NOMO-1 (cell line): ENCODE measurements at regions not wholly inside any gene's neighbourhood (a gene's known extent, or its start where the extent isn't known, plus 50 kb on each side); places are given as distances from the start of the nearest gene placed in this dataset.

ENCODE experiments used
- DNase-seq, 2 experiments: peaks; one replicate each; lab custom pipeline; 2025; ENCODE audit not compliant: unreplicated experiment in 2 of 2; lab: John Stamatoyannopoulos, UW

DNA sequence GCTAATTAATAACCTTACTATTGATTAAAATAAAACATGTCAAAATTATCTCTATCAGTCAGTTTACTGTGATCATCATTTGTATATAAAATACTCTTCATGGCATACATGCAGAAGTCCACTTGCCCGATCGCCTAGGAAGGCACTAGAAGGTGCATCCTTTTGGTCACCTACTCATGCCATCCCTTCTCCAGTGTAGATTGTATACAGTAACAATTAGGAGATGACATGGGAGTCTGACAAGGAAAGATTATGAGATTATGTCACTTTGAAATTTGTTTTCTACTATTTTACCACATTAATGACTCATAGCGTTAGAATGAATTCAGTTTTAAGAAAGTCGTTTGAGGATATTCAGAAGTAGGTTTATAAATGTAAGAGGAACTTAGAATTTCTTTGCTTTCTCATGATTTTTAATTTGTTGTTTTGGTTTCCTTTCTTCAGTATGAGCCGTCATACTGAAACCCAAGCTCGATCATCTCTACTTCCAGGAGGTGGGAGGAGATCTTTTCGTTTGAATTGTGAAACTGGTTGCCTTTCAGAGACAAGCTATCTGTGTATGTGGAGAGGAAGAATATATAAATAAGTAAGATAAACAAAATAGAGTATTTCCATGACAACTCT, 51.1 kb upstream of the UNC5C start:
- DNase-seq: peak in 1 of 2 experiments; percentile 21
